Neuron (in vitro differentiated cells): ENCODE measurements at regions not wholly inside any gene's neighbourhood (a gene's known extent, or its start where the extent isn't known, plus 50 kb on each side); places are given as distances from the start of the nearest gene placed in this dataset.

Experiments used
- H2AFZ ChIP-seq: one replicate; pipeline ENCODE4 v1.6.1; 2013; ENCODE audit warnings: low read depth, mild to moderate bottlenecking, inconsistent platforms, low read length, moderate library complexity
- H3K27me3 ChIP-seq: one replicate; pipeline ENCODE4 v1.6.1; 2013; ENCODE audit warnings: low read length; ENCODE audit not compliant: insufficient read depth
- H3K36me3 ChIP-seq: one replicate; pipeline ENCODE4 v1.6.1; 2013; ENCODE audit warnings: low read length; ENCODE audit not compliant: insufficient read depth
- H3K4me1 ChIP-seq: one replicate; pipeline ENCODE4 v1.6.1; 2013; ENCODE audit warnings: low read length; ENCODE audit not compliant: insufficient read depth
- H3K4me3 ChIP-seq: 2 replicates; pipeline ENCODE4 v1.5.1; 2013; ENCODE audit warnings: mild to moderate bottlenecking, low read length, moderate library complexity
- H3K9me3 ChIP-seq: one replicate; pipeline ENCODE4 v1.6.1; 2013; ENCODE audit warnings: low read length

- Histone ChIP-seq H3K4me1 (no peaks in the 10 kb centered on the region), H3K27me3 (no peaks in the 10 kb centered on the region), H2AFZ (no peak overlapping the region), H3K4me3 (no peak overlapping the region), H3K9me3 (peaks cover 14% of the 10 kb centered on the region), H3K36me3 (no peaks in the 10 kb centered on the region)
Measured at GRCh38 chr14:101045511-101045910, 142.0 kb upstream of the RTL1 start.

GRCh38 chr14:101046071-101046470 is 142.5 kb upstream of the RTL1 start:
- Histone ChIP-seq H3K36me3 (no peaks in the 10 kb centered on the region), H3K4me1 (no peaks in the 10 kb centered on the region), H3K27me3 (no peaks in the 10 kb centered on the region), H3K9me3 (peaks cover 11% of the 10 kb centered on the region), H2AFZ (no peak overlapping the region), H3K4me3 (no peak overlapping the region)

DNA sequence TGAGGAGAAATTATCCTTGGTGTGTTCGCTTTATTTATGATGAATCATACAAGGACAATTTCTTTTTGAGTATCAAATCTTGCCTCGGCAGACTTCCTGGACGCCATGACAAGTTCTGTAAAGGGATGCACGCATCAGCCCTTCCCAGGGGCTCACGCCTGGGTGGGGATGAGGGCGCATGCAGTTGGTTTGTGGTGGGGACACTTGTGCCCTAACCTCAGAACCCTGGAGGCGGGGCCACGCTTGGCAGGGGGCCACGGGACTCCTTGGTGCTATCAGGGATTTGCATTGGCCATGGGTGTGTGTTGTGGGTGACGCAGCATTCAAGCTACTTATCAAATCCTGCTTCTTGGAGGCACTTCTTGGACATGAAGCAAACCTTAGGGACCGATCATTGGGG is 143.8 kb upstream of the RTL1 start:
- Histone ChIP-seq H3K4me1 (no peaks in the 10 kb centered on the region), H3K4me3 (no peak overlapping the region), H2AFZ (no peak overlapping the region), H3K9me3 (peaks cover 8% of the 10 kb centered on the region), H3K27me3 (no peaks in the 10 kb centered on the region), H3K36me3 (no peaks in the 10 kb centered on the region)

DNA sequence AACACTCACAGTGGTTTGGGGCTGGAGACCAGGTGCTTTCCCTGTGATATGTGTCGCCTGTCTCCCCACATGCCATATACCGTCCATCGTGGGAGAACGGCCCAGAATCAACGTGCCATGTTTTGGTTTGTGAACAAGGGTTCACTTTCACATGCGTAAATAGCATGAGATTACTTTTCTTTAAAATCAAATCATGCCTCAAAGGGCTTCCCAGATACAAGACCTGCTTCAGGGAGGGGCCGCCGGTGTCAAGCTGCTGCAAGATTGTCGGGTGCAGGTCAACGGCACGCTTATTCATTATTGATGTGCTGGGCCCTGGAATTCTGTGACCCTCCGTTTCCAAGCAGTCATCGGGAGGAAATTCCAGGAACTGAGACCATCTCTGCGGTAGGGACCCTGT is 145.2 kb upstream of the RTL1 start:
- Histone ChIP-seq H3K4me3 (no peak overlapping the region), H3K4me1 (no peaks in the 10 kb centered on the region), H2AFZ (no peak overlapping the region), H3K27me3 (no peaks in the 10 kb centered on the region), H3K36me3 (no peaks in the 10 kb centered on the region), H3K9me3 (peaks cover 10% of the 10 kb centered on the region)

- no peaks in the 10 kb centered on the region for H3K36me3 ChIP-seq
- H3K27me3 ChIP-seq: no peaks in the 10 kb centered on the region
- no peak overlapping the region for H3K4me3 ChIP-seq
- H2AFZ ChIP-seq: no peak overlapping the region
- peaks cover 11% of the 10 kb centered on the region for H3K9me3 ChIP-seq
- no peaks in the 10 kb centered on the region for H3K4me1 ChIP-seq
Measured at GRCh38 chr14:101049511-101049910, 146.0 kb upstream of the RTL1 start.

GRCh38 chr14:101049942-101050341 is 146.4 kb upstream of the RTL1 start:
- Histone ChIP-seq H3K27me3 (no peaks in the 10 kb centered on the region), H2AFZ (no peak overlapping the region), H3K4me1 (no peaks in the 10 kb centered on the region), H3K36me3 (no peaks in the 10 kb centered on the region), H3K4me3 (no peak overlapping the region), H3K9me3 (peaks cover 14% of the 10 kb centered on the region)

- Histone ChIP-seq H3K4me1 (no peaks in the 10 kb centered on the region), H3K9me3 (peaks cover 13% of the 10 kb centered on the region), H2AFZ (no peak overlapping the region), H3K36me3 (no peaks in the 10 kb centered on the region), H3K4me3 (no peak overlapping the region), H3K27me3 (no peaks in the 10 kb centered on the region)
Measured at GRCh38 chr14:101050901-101051490, 147.5 kb upstream of the RTL1 start.

GRCh38 chr14:101054671-101055070 is 151.1 kb upstream of the RTL1 start:
- Histone ChIP-seq H3K9me3 (peaks cover 13% of the 10 kb centered on the region), H3K36me3 (no peaks in the 10 kb centered on the region), H2AFZ (no peak overlapping the region), H3K4me3 (no peak overlapping the region), H3K27me3 (no peaks in the 10 kb centered on the region), H3K4me1 (no peaks in the 10 kb centered on the region)

- H3K9me3 ChIP-seq: peaks cover 12% of the 10 kb centered on the region
- no peaks in the 10 kb centered on the region for H3K4me1 ChIP-seq
- no peaks in the 10 kb centered on the region for H3K36me3 ChIP-seq
- no peak overlapping the region for H3K4me3 ChIP-seq
- no peaks in the 10 kb centered on the region for H3K27me3 ChIP-seq
- H2AFZ ChIP-seq: no peak overlapping the region
Measured at GRCh38 chr14:101055106-101055662, 151.7 kb upstream of the RTL1 start.

GRCh38 chr14:101055776-101056374 is 152.4 kb upstream of the RTL1 start:
- Histone ChIP-seq H3K4me3 (no peak overlapping the region), H3K36me3 (no peaks in the 10 kb centered on the region), H2AFZ (no peak overlapping the region), H3K27me3 (no peaks in the 10 kb centered on the region), H3K9me3 (peaks cover 13% of the 10 kb centered on the region), H3K4me1 (no peaks in the 10 kb centered on the region)

DNA sequence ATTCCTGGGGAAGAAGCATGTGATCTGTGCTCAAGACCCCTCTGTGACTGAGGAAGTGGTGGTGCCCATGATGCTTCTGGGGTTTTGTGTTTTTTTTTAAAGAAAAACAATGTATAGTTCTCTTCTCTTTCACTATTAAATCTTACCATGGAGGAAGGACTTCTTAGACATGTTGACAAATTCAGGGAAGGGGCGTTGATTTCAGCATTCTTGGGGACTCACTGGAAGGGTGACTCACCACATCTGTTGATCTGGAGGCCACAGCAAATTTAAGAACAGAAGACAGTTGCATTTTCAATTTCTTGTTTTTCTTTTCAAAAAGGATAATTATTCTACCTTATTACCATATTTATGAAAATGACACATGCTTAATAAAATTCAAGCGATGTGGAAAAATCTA is 152.9 kb upstream of the RTL1 start:
- Histone ChIP-seq H3K4me1 (no peaks in the 10 kb centered on the region), H3K27me3 (no peaks in the 10 kb centered on the region), H3K4me3 (no peak overlapping the region), H2AFZ (no peak overlapping the region), H3K36me3 (no peaks in the 10 kb centered on the region), H3K9me3 (peaks cover 13% of the 10 kb centered on the region)

DNA sequence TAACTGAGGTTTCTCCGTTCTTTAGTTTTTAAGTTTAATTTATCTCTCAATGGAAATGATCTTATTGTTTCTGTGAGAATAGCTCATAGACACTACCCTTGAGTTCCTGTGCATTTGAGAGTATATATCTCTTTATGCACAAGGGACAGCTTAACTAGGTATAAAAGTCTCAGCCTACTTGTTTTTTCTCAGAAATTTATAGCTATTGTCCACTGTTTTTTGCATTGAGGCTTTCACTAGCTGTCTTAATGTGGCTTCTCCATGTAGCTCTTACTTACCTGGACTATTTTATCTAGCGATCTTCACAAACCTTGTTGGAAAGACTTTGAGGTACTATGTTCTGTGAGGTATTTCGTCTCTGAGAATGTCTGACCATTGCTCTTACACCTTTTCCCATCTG is 153.9 kb upstream of the RTL1 start:
- Histone ChIP-seq H3K36me3 (no peaks in the 10 kb centered on the region), H3K4me1 (peaks cover 9% of the 10 kb centered on the region), H3K27me3 (no peaks in the 10 kb centered on the region), H2AFZ (no peak overlapping the region), H3K4me3 (no peak overlapping the region), H3K9me3 (peaks cover 13% of the 10 kb centered on the region)

DNA sequence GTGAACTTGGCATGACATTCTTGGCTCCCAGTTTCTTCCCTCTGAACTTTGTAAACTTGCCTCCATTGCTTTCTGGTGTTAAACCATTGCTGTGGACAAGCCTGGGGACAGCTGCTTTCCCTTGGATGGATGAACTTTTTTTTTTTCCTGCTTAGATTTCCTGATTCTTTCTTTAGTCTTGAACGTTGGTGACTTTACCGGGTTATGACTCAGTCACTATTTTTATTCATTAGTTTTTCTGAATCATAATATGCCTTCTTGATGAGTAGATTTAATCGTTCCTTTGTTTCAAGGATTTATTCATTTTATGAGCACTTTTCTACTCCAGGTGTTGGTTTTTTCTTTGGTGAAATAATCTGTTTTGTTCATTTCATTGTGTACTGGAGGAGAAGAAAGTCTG is 155.0 kb upstream of the RTL1 start:
- Histone ChIP-seq H2AFZ (no peak overlapping the region), H3K4me1 (peaks cover 17% of the 10 kb centered on the region), H3K36me3 (no peaks in the 10 kb centered on the region), H3K4me3 (no peak overlapping the region), H3K9me3 (peaks cover 11% of the 10 kb centered on the region), H3K27me3 (no peaks in the 10 kb centered on the region)

DNA sequence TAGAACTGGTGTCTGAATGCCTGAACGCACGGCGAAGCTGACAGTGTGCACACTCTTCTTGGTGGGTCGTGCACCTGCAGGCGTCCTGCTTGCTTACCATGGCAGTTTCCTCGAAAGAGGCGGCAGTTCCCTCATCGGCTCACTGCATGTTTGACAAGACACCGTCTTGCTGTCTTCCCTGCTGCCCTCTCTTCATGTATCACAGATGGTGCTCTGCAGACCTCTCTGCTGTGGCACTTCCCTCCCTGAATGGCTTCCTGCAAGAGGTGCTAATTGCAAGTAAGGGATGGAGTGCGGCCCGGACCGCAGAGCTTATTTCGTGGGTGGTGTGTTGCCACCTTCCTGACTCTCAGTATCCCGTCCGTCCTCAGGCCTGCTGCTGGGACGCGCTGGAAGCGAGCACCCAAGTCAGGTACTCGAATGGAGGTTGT is 156.7 kb upstream of the RTL1 start:
- H3K27me3 ChIP-seq: no peaks in the 10 kb centered on the region
- H3K9me3 ChIP-seq: peaks cover 11% of the 10 kb centered on the region
- no peak overlapping the region for H3K4me3 ChIP-seq
- H2AFZ ChIP-seq: no peak overlapping the region
- H3K36me3 ChIP-seq: no peaks in the 10 kb centered on the region
- peaks cover 17% of the 10 kb centered on the region for H3K4me1 ChIP-seq
